K562 (cell line): ENCODE measurements at regions not wholly inside any gene's neighbourhood (a gene's known extent, or its start where the extent isn't known, plus 50 kb on each side); places are given as distances from the start of the nearest gene placed in this dataset.

ENCODE experiments used
- CREBBP ChIP-seq: IDR thresholded peaks from one replicate; pipeline ENCODE4 v1.6.1; 2012; ENCODE audit warnings: low read depth, mild to moderate bottlenecking, control low read depth, inconsistent platforms, low read length
- CREM ChIP-seq: IDR thresholded peaks from 2 replicates; pipeline ENCODE4 v1.6.1; 2014; ENCODE audit warnings: antibody characterized with exemption, low read depth
- FOXA1 ChIP-seq: fragments of 450-650 bp; IDR thresholded peaks from 2 replicates; pipeline ENCODE4 v1.6.1; 2016; ENCODE audit warnings: mild to moderate bottlenecking, borderline replicate concordance
- GABPB2 ChIP-seq: fragments of 250-450 bp; sonication (Bioruptor Pico); conservative IDR thresholded peaks from 2 replicates; pipeline ENCODE4 v1.5.1; 2021; ENCODE audit warnings: mild to moderate bottlenecking
- HMG20A ChIP-seq: fragments of 450-650 bp; formaldehyde crosslinking; conservative IDR thresholded peaks from 2 replicates; pipeline ENCODE4 v1.4.0; 2020; ENCODE audit warnings: mild to moderate bottlenecking, mixed read lengths
- NONO ChIP-seq, 2 experiments: fragments of 200-400 bp in 1 of 2; fragments of 450-650 bp in 1 of 2; formaldehyde crosslinking in 1 of 2; IDR thresholded peaks; 2 replicates each; pipeline ENCODE4 v1.6.1; 2017; ENCODE audit warnings: low read depth in 2 of 2, mild to moderate bottlenecking in 2 of 2, moderate library complexity in 2 of 2, low read length in 1 of 2
- POU5F1 ChIP-seq: fragments of 150-350 bp; IDR thresholded peaks from 2 replicates; pipeline ENCODE4 v1.6.1; 2014; ENCODE audit warnings: borderline replicate concordance, low read length, low read depth, mild to moderate bottlenecking; ENCODE audit not compliant: partially characterized antibody
- RBM17 ChIP-seq: fragments of 200-400 bp; formaldehyde crosslinking; IDR thresholded peaks from 2 replicates; pipeline ENCODE4 v1.6.1; 2017; ENCODE audit warnings: low read depth, mild to moderate bottlenecking, low read length, borderline replicate concordance
- VEZF1 ChIP-seq: fragments of 200-800 bp; sonication (Bioruptor generic); IDR thresholded peaks from 2 replicates; pipeline ENCODE4 v1.6.1; 2017; ENCODE audit warnings: missing genetic modification characterization, missing compliant biosample characterization
- ZNF12 ChIP-seq: sonication (generic); formaldehyde crosslinking; IDR thresholded peaks from 2 replicates; pipeline ENCODE4 v1.4.0; 2020; ENCODE audit warnings: mild to moderate bottlenecking, missing genetic modification reagents
- ZNF318 ChIP-seq, 2 experiments: fragments of 450-650 bp; IDR thresholded peaks; 2 replicates each; pipeline ENCODE4 v1.6.1; 2016; ENCODE audit warnings: mild to moderate bottlenecking in 2 of 2, borderline replicate concordance in 1 of 2, low read depth in 1 of 2, moderate library complexity in 1 of 2
- ZNF507 ChIP-seq: conservative IDR thresholded peaks from 2 replicates; pipeline ENCODE4 v1.6.1; 2017; ENCODE audit warnings: missing genetic modification characterization, missing compliant biosample characterization
- ZNF644 ChIP-seq: fragments of 200-800 bp; sonication (Bioruptor generic); IDR thresholded peaks from 2 replicates; pipeline ENCODE4 v1.6.1; 2016; ENCODE audit warnings: low read depth, missing genetic modification characterization, missing compliant biosample characterization
- ZNF707 ChIP-seq: fragments of 250-450 bp; sonication (Bioruptor Pico); conservative IDR thresholded peaks from 2 replicates; pipeline ENCODE4 v1.8.0; 2022; ENCODE audit warnings: inconsistent platforms, mild to moderate bottlenecking, moderate library complexity
- TF ChIP-seq, protein P1 (sequence below): fragments of 250-450 bp; sonication (Bioruptor Pico); IDR thresholded peaks from 2 replicates; pipeline ENCODE4 v1.8.0; 2021; ENCODE audit warnings: borderline replicate concordance, mild to moderate bottlenecking, moderate library complexity; ENCODE audit not compliant: poor library complexity, severe bottlenecking

GRCh38 chrX:15947648-15948317 is 93.2 kb upstream of the AP1S2 start (continued):
- TF ChIP-seq GABPB2: no peak
- no peak for TF ChIP-seq NONO (IDR thresholded peaks at IDR 0.05; ENCODE audit: low read depth in 2 of 2, low read length in 1 of 2)
- TF ChIP-seq CREM: 0 out of 2 replicates have a peak, but pooled peaks have one; percentile 14
- no peak for TF ChIP-seq RBM17
- TF ChIP-seq POU5F1: no peak
- TF ChIP-seq, protein P1, sequence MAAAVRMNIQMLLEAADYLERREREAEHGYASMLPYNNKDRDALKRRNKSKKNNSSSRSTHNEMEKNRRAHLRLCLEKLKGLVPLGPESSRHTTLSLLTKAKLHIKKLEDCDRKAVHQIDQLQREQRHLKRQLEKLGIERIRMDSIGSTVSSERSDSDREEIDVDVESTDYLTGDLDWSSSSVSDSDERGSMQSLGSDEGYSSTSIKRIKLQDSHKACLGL (CRISPR knock-in tag): no peak
- no peak for TF ChIP-seq CREBBP
- TF ChIP-seq ZNF507 (tag): no peak
- no peak for TF ChIP-seq FOXA1
- peak; percentile 33; the same call in 1 of the 2 replicates for TF ChIP-seq VEZF1 (CRISPR knock-in tag)
- TF ChIP-seq ZNF644: no peak
- no peak for TF ChIP-seq ZNF12
- no peak for TF ChIP-seq ZNF318 (IDR thresholded peaks at IDR 0.05; ENCODE audit: borderline replicate concordance in 1 of 2, low read depth in 1 of 2)
- TF ChIP-seq HMG20A (CRISPR knock-in tag): no peak
- TF ChIP-seq ZNF707: no peak
